Esophagus muscularis mucosa (tissue), 4 donors: ENCODE measurements at regions not wholly inside any gene's neighbourhood (a gene's known extent, or its start where the extent isn't known, plus 50 kb on each side); places are given as distances from the start of the nearest gene placed in this dataset.

Experiments used
- DNase-seq: peaks from one replicate; pipeline ENCODE4 v3.0.0-alpha.2; 2017; ENCODE audit errors: extremely low spot score
- H3K27ac ChIP-seq, 4 donors: fragments of 200-600 bp; sonication (generic); replicated peaks in 1 of 4; 1 replicate in 3 of 4; 2 replicates in 1 of 4; pipeline ENCODE4 v1.5.1; 2016 to 2019; ENCODE audit warnings: mild to moderate bottlenecking in 1 of 4
- H3K27me3 ChIP-seq, 4 donors: fragments of 200-600 bp; sonication (generic); one replicate each; pipeline versions ENCODE4 v1.5.1 to v1.6.0; 2016 to 2019
- H3K36me3 ChIP-seq, 4 donors: fragments of 200-600 bp; sonication (generic); one replicate each; pipeline ENCODE4 v1.5.1; 2016 to 2019
- H3K4me1 ChIP-seq, 4 donors: fragments of 200-600 bp; sonication (generic); one replicate each; pipeline ENCODE4 v1.5.1; 2016 to 2019
- H3K4me3 ChIP-seq, 4 donors: fragments of 200-600 bp; sonication (generic); 1 replicate in 2 of 4; 2 replicates in 2 of 4; pipeline ENCODE4 v1.5.1; 2016 to 2019; ENCODE audit warnings: mild to moderate bottlenecking in 4 of 4, moderate library complexity in 1 of 4
- H3K9me3 ChIP-seq, 4 donors: fragments of 200-600 bp; sonication (generic); 1 replicate in 3 of 4; 2 replicates in 1 of 4; pipeline ENCODE4 v1.5.1; 2016 to 2019
- EP300 ChIP-seq: sonication (generic); formaldehyde crosslinking; IDR thresholded peaks from one replicate; pipeline ENCODE4 v1.6.1; 2017; ENCODE audit warnings: antibody characterized with exemption
- POLR2A ChIP-seq: fragments of 450-650 bp; IDR thresholded peaks from one replicate; pipeline ENCODE4 v1.6.1; 2017; ENCODE audit warnings: antibody characterized with exemption, moderate library complexity, mild to moderate bottlenecking, low read depth
- POLR2AphosphoS5 ChIP-seq, 2 donors: sonication (generic); formaldehyde crosslinking; IDR thresholded peaks; one replicate each; pipeline ENCODE4 v1.6.1; 2017; ENCODE audit warnings: antibody characterized with exemption in 2 of 2
- WGBS: methylation state at CpG from one replicate; pipeline ENCODE4 v1.1.5; 2018; 5-methylcytosine and 5-hydroxymethylcytosine counted together
- intact Hi-C: fragments of 100-400 bp; cut with DNase I; formaldehyde crosslinking; loops from one replicate; pipeline ENCODE4 v1.15.1; 2023
- TF ChIP-seq, protein P1 (sequence below), 3 experiments: fragments of 200-600 bp in 2 of 3; fragments of 450-650 bp in 1 of 3; sonication (generic) in 2 of 3; IDR thresholded peaks; one replicate each; pipeline ENCODE4 v1.5.1; 2017 to 2019; ENCODE audit warnings: antibody characterized with exemption in 3 of 3, mild to moderate bottlenecking in 2 of 3, moderate library complexity in 1 of 3

- Histone ChIP-seq H3K36me3 (no peaks in the 10 kb centered on the region), H3K4me3 (no peak overlapping the region), H3K27ac (no peak overlapping the region), H3K4me1 (no peaks in the 10 kb centered on the region), H3K27me3 (peaks cover 0 to 26% (median 6%) of the 10 kb centered on the region in 4 donors), H3K9me3 (no peaks in the 10 kb centered on the region)
- no peak for DNase-seq
- TF ChIP-seq POLR2A (no peak), POLR2AphosphoS5 (IDR thresholded peaks at IDR 0.05) (no peak), EP300 (no peak)
- TF ChIP-seq, protein P1, sequence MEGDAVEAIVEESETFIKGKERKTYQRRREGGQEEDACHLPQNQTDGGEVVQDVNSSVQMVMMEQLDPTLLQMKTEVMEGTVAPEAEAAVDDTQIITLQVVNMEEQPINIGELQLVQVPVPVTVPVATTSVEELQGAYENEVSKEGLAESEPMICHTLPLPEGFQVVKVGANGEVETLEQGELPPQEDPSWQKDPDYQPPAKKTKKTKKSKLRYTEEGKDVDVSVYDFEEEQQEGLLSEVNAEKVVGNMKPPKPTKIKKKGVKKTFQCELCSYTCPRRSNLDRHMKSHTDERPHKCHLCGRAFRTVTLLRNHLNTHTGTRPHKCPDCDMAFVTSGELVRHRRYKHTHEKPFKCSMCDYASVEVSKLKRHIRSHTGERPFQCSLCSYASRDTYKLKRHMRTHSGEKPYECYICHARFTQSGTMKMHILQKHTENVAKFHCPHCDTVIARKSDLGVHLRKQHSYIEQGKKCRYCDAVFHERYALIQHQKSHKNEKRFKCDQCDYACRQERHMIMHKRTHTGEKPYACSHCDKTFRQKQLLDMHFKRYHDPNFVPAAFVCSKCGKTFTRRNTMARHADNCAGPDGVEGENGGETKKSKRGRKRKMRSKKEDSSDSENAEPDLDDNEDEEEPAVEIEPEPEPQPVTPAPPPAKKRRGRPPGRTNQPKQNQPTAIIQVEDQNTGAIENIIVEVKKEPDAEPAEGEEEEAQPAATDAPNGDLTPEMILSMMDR (IDR thresholded peaks at IDR 0.05), result no peak
- 60% methylated on average over 1 of the region's 1 CpG for WGBS
- intact Hi-C loops, result no loop called here
Observed at GRCh38 chr22:22139364-22139763, 105.2 kb upstream of the VPREB1 start.

GRCh38 chr22:22138915-22139314, 105.7 kb upstream of the VPREB1 start:
- intact Hi-C loops, result no loop called here
- DNase-seq, result no peak
- Histone ChIP-seq H3K27me3 (peaks cover 0 to 26% (median 6%) of the 10 kb centered on the region in 4 donors), H3K4me1 (no peaks in the 10 kb centered on the region), H3K36me3 (no peaks in the 10 kb centered on the region), H3K27ac (no peak overlapping the region), H3K9me3 (no peaks in the 10 kb centered on the region), H3K4me3 (no peak overlapping the region)
- 52% methylated on average over 1 of the region's 1 CpG for WGBS
- TF ChIP-seq EP300, result no peak
- TF ChIP-seq POLR2AphosphoS5 (IDR thresholded peaks at IDR 0.05), result no peak
- TF ChIP-seq, protein P1 (IDR thresholded peaks at IDR 0.05), result no peak
- no peak for TF ChIP-seq POLR2A

DNA sequence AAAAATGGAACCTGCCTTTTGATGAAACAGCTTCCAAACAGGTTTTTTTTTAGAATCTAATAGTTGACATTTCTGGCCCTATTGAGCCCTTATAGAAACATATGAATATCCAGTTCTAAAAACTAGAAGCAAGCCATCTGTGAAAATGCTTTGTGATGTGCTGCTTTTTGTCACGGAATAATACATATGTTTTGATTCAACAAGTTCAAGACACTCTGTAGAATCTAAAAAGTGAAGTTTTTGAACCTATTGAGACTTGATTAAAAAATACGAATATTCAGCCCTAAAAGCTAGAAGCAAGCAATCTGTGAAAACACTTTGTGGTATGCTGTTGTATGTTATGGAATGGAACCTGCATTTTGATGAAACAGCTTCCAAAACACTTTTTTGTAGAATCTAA, 106.7 kb upstream of the VPREB1 start:
- Histone ChIP-seq H3K36me3 (no peaks in the 10 kb centered on the region), H3K27ac (no peak overlapping the region), H3K27me3 (peaks cover 0 to 22% (median 4%) of the 10 kb centered on the region in 4 donors), H3K4me1 (no peaks in the 10 kb centered on the region), H3K4me3 (no peak overlapping the region), H3K9me3 (no peaks in the 10 kb centered on the region)
- intact Hi-C loops, result no loop called here
- 60% methylated on average over 2 of the region's 2 CpGs for WGBS
- DNase-seq, result no peak
- TF ChIP-seq EP300 (no peak), POLR2AphosphoS5 (IDR thresholded peaks at IDR 0.05) (no peak), POLR2A (no peak)
- TF ChIP-seq, protein P1 (IDR thresholded peaks at IDR 0.05), result no peak

- intact Hi-C loops, result no loop called here
- 91% methylated on average over 5 of the region's 5 CpGs for whole genome bisulfite sequencing
- no peak for TF ChIP-seq EP300
- TF ChIP-seq POLR2AphosphoS5 (IDR thresholded peaks at IDR 0.05), result no peak
- no peak for TF ChIP-seq POLR2A
- TF ChIP-seq, protein P1 (IDR thresholded peaks at IDR 0.05), result no peak
- H3K4me3 ChIP-seq, result no peak overlapping the region
- H3K27me3 ChIP-seq, result no peaks in the 10 kb centered on the region
- no peaks in the 10 kb centered on the region for H3K9me3 ChIP-seq
- H3K27ac ChIP-seq, result no peak overlapping the region
- no peak for DNase-seq
- no peaks in the 10 kb centered on the region for H3K36me3 ChIP-seq
- no peaks in the 10 kb centered on the region for H3K4me1 ChIP-seq
Observed at GRCh38 chr22:22133910-22134309, 110.7 kb upstream of the VPREB1 start.

DNA sequence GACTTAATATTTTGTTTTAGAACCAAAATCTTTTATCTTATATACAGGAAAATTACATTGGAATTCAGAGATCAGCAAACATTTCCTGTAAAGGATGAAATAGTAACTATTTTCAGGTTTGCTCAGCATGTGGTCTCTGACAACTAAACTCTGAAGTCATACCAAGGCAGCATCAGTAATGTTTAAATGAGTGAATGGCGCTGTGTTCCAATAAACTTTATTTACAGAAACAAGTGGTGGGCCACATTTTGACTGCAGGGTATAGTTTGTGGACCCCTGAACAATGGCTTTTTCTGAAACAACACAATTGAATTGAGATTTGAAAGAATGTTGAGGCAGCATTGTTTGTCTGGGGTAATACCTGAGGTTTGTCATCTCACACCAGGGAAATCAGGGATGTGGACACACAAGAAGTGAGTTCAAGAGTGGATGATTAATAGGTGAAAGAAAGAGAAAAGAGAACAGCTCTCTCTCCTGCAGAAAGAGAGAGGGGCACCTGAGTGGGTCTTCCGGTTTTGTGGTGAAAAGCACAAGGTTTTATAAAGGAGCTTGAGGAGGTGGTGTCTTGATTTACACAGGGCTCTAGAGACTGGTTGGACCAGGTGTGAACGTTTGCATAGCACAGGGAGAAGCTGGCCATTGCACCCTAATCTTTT, 113.5 kb upstream of the VPREB1 start:
- TF ChIP-seq POLR2A (no peak), EP300 (no peak), POLR2AphosphoS5 (IDR thresholded peaks at IDR 0.05) (no peak)
- TF ChIP-seq, protein P1 (IDR thresholded peaks at IDR 0.05), result no peak
- H3K27me3 ChIP-seq, result no peaks in the 10 kb centered on the region
- no peak overlapping the region for H3K4me3 ChIP-seq
- H3K36me3 ChIP-seq, result no peaks in the 10 kb centered on the region
- intact Hi-C loops, result no loop called here
- DNase-seq, result no peak
- no peak overlapping the region for H3K27ac ChIP-seq
- H3K9me3 ChIP-seq, result no peaks in the 10 kb centered on the region
- H3K4me1 ChIP-seq, result no peaks in the 10 kb centered on the region
- 79% methylated on average over 3 of the region's 3 CpGs for WGBS
